ENCODE measurements at regions not wholly inside any gene's neighbourhood (a gene's known extent, or its start where the extent isn't known, plus 50 kb on each side); places are given as distances from the start of the nearest gene placed in this dataset.

DNA sequence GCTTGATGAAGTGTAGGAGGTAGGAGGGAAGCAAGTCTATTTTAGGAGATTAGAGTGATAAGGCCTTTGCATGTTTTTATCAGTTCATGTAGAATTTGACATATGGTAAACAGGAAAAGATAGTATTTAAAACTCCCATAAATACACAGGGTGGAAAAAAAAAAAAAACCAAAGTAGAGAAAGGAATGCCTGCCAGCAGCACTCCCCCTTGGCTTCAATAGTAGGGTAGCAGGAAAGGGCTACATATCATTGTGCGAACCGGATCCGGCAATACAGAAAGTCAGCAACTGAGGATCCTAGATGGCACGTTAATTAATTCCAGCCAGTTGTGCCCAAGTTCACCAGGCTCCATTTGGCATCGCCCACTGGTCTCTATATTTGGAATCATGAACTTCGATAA is 159.6 kb upstream of the SMIM21 start:
- Histone ChIP-seq H3K27me3 (no peaks in the 10 kb centered on the region), H3K4me1 (no peaks in the 10 kb centered on the region), H3K36me3 (no peaks in the 10 kb centered on the region), H3K4me3 (no peak overlapping the region), H3K27ac (no peak overlapping the region), H3K9me3 (peaks cover 0 to 9% (median 0%) of the 10 kb centered on the region in 3 donors)
- 76 to 87% methylated on average over 4 to 5 of the region's 6 CpGs for WGBS, 2 donors (ENCODE audit: low coverage in 1 of 2)
- TF ChIP-seq POLR2A (IDR thresholded peaks at IDR 0.05) (no peak), EP300 (IDR thresholded peaks at IDR 0.05) (no peak), POLR2AphosphoS5 (IDR thresholded peaks at IDR 0.05) (no peak)
- TF ChIP-seq, protein P1, sequence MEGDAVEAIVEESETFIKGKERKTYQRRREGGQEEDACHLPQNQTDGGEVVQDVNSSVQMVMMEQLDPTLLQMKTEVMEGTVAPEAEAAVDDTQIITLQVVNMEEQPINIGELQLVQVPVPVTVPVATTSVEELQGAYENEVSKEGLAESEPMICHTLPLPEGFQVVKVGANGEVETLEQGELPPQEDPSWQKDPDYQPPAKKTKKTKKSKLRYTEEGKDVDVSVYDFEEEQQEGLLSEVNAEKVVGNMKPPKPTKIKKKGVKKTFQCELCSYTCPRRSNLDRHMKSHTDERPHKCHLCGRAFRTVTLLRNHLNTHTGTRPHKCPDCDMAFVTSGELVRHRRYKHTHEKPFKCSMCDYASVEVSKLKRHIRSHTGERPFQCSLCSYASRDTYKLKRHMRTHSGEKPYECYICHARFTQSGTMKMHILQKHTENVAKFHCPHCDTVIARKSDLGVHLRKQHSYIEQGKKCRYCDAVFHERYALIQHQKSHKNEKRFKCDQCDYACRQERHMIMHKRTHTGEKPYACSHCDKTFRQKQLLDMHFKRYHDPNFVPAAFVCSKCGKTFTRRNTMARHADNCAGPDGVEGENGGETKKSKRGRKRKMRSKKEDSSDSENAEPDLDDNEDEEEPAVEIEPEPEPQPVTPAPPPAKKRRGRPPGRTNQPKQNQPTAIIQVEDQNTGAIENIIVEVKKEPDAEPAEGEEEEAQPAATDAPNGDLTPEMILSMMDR (IDR thresholded peaks at IDR 0.05), result no peak
- no peak for ATAC-seq

DNA sequence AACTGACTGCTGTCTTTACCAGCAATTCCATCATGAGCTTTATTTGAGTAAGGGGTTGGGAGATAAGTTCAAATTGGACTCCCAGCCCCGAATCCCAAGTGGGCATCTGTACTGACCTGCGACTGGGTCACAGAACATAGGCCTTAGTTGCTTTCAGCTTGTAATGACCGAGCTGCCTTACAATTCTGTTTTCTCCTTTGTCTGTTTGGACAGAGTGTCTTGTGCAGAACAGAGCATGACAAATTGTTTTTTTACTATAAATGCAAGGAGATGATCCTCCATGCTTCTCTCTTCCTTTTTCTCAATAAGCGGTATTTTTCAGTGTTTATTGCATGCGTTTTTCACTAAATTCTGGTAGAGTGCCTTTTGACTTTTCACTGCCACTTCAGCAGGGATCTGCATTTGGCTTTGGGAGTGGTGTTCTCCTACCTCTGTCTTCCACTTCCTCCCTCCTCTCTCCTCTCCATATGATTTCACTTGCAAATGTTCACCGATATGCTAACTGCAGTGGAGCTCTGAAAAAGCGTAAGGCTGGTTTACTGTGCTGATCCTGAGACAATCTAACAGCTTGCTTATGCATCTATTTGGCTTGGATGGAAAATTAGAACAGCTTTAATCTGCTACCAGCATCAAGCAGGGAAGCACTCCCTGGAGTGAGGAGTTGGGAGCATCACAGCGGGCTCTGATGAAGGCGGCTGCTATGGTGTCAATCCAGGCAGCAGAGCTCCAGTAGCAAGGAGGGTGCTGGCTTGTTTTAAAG is 158.8 kb upstream of the SMIM21 start:
- TF ChIP-seq EP300 (IDR thresholded peaks at IDR 0.05) (no peak), POLR2AphosphoS5 (IDR thresholded peaks at IDR 0.05) (no peak), POLR2A (IDR thresholded peaks at IDR 0.05) (no peak)
- TF ChIP-seq, protein P1 (IDR thresholded peaks at IDR 0.05), result no peak
- no peak for ATAC-seq
- H3K4me1 ChIP-seq, result no peaks in the 10 kb centered on the region
- 79 to 92% methylated on average over 4 to 5 of the region's 9 CpGs for WGBS, 2 donors (ENCODE audit: low coverage in 1 of 2)
- H3K4me3 ChIP-seq, result no peak overlapping the region
- no peaks in the 10 kb centered on the region for H3K27me3 ChIP-seq
- H3K36me3 ChIP-seq, result no peaks in the 10 kb centered on the region
- H3K9me3 ChIP-seq, result peaks cover 0 to under 1% (median 0%) of the 10 kb centered on the region in 3 donors
- H3K27ac ChIP-seq, result no peak overlapping the region

DNA sequence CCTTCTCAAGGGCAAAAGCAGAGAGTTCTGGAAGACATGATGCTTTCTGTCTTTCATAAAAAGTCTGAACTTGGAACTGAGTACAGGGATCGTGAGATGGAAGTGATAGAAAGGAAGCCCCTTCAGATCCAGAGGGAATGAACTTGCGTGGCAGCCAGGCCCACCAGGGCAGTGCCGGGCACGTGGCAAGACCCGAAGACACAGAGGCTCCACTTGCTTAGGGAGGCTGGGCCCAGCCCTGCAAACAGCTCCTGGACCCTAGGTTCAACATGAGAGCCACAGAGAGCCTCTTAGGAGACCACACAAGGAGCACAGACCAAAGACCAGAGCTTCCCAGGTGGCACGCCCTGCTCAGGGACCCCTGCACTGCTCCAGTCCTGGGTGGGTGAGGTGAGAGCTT is 155.4 kb upstream of the SMIM21 start:
- TF ChIP-seq POLR2A (IDR thresholded peaks at IDR 0.05), result no peak
- TF ChIP-seq, protein P1 (IDR thresholded peaks at IDR 0.05), result no peak
- TF ChIP-seq EP300 (IDR thresholded peaks at IDR 0.05), result no peak
- no peak for TF ChIP-seq POLR2AphosphoS5 (IDR thresholded peaks at IDR 0.05)
- no peaks in the 10 kb centered on the region for H3K36me3 ChIP-seq
- H3K27me3 ChIP-seq, result no peaks in the 10 kb centered on the region
- no peak overlapping the region for H3K27ac ChIP-seq
- no peak overlapping the region for H3K4me3 ChIP-seq
- WGBS, 2 donors (ENCODE audit: low coverage in 1 of 2), result 70% methylated on average over 2 of the region's 6 CpGs; no CpG with 5 or more reads in 1 of the 2 donors
- H3K4me1 ChIP-seq, result no peaks in the 10 kb centered on the region
- ATAC-seq, result no peak
- no peaks in the 10 kb centered on the region for H3K9me3 ChIP-seq

DNA sequence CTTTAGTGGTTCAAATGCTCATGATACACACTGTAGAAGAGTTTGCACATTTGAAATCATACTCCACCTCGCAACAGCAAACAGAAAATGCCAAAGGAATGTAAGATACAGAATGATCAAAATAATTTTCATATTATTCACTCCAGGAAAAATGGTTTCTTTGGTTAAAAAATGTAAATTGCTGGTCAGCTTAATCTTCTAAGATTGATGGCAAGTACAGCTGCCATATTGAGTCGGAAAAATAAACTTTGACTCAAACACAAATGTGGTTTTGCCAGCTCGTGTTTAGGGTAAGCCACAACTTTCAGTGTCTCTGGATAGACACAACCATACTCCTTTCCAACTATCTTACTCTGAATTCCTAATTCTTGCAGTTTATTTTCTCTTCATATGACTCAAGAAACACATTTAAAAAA is 154.9 kb upstream of the SMIM21 start:
- no peaks in the 10 kb centered on the region for H3K27me3 ChIP-seq
- H3K4me3 ChIP-seq, result no peak overlapping the region
- TF ChIP-seq, protein P1 (IDR thresholded peaks at IDR 0.05), result no peak
- no peak for TF ChIP-seq POLR2AphosphoS5 (IDR thresholded peaks at IDR 0.05)
- TF ChIP-seq EP300 (IDR thresholded peaks at IDR 0.05), result no peak
- no peak for TF ChIP-seq POLR2A (IDR thresholded peaks at IDR 0.05)
- ATAC-seq, result no peak
- H3K36me3 ChIP-seq, result no peaks in the 10 kb centered on the region
- no peaks in the 10 kb centered on the region for H3K9me3 ChIP-seq
- no peaks in the 10 kb centered on the region for H3K4me1 ChIP-seq
- WGBS, 2 donors (ENCODE audit: low coverage in 1 of 2), result 74 to 77% methylated on average over 3 of the region's 3 CpGs
- H3K27ac ChIP-seq, result no peak overlapping the region
